ENCODE measurements at regions not wholly inside any gene's neighbourhood (a gene's known extent, or its start where the extent isn't known, plus 50 kb on each side); places are given as distances from the start of the nearest gene placed in this dataset.

DNA sequence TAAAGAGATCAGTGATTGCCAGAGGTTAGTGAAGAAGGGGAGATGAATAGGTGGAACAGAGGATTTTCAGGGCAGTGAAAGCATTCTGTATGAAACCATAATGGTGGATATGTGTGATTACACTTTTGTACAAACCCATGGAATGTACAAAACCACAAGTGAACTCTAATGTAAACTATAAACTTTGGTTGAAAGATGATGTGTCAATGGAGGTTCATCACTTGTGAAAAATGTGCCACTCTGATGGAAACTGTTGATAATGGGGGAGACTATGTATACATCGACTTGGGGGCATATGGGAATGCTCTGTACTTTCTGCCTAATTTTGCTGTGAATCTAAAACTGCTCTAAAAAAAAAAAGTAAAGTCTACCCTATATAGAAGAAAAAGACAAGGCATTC lies 68.7 kb upstream of the ARHGEF3 start:
- TF ChIP-seq POLR2A (IDR thresholded peaks at IDR 0.05; ENCODE audit: low read depth, low read length) = no peak
- TF ChIP-seq TAF1 (IDR thresholded peaks at IDR 0.05; ENCODE audit: borderline replicate concordance, low read depth, low read length) = no peak
- TF ChIP-seq POLR2AphosphoS5 (IDR thresholded peaks at IDR 0.05; ENCODE audit: low read depth, low read length) = no peak
